ENCODE measurements at regions not wholly inside any gene's neighbourhood (a gene's known extent, or its start where the extent isn't known, plus 50 kb on each side); places are given as distances from the start of the nearest gene placed in this dataset.

- TF ChIP-seq POLR2A (IDR thresholded peaks at IDR 0.05) (no peak), CTCF (IDR thresholded peaks at IDR 0.05) (no peak)
Measured at GRCh38 chr4:124918559-124919122, 206.1 kb upstream of the ANKRD50 start.
